K562 (cell line): ENCODE measurements at regions not wholly inside any gene's neighbourhood (a gene's known extent, or its start where the extent isn't known, plus 50 kb on each side); places are given as distances from the start of the nearest gene placed in this dataset.

Experiments used
- CBX1 ChIP-seq: sonication (generic); IDR thresholded peaks from 2 replicates; pipeline ENCODE4 v1.6.1; 2016; ENCODE audit warnings: antibody characterized with exemption, low read depth, mild to moderate bottlenecking
- CREM ChIP-seq: IDR thresholded peaks from 2 replicates; pipeline ENCODE4 v1.6.1; 2014; ENCODE audit warnings: antibody characterized with exemption, low read depth
- EZH2 ChIP-seq: IDR thresholded peaks from 2 replicates; pipeline ENCODE4 v1.6.1; 2012; ENCODE audit warnings: low read depth, mild to moderate bottlenecking, inconsistent platforms, low read length, borderline replicate concordance
- JUN ChIP-seq, 2 experiments: sonication (generic) in 1 of 2; formaldehyde crosslinking in 1 of 2; IDR thresholded peaks; 2 replicates each; pipeline versions ENCODE4 v1.6.1 to v1.8.0; 2012 to 2022; ENCODE audit warnings: borderline replicate concordance in 2 of 2, mild to moderate bottlenecking in 2 of 2, improper control_type of control experiment in 1 of 2, low read depth in 1 of 2, low read length in 1 of 2, missing genetic modification reagents in 1 of 2
- MAFK ChIP-seq: IDR thresholded peaks from 2 replicates; pipeline ENCODE4 v1.6.1; 2011; ENCODE audit warnings: low read length, improper control_type of control experiment
- MAX ChIP-seq: sonication (generic); formaldehyde crosslinking; IDR thresholded peaks from 2 replicates; pipeline ENCODE4 v1.9.0; 2022; ENCODE audit warnings: mild to moderate bottlenecking, missing genetic modification reagents
- MYNN ChIP-seq, 2 experiments: sonication (generic); formaldehyde crosslinking in 1 of 2; IDR thresholded peaks; 2 replicates each; pipeline versions ENCODE4 v1.5.0 to v1.6.1; 2016 to 2020; ENCODE audit warnings: antibody characterized with exemption in 1 of 2, missing genetic modification reagents in 1 of 2
- SIRT6 ChIP-seq: IDR thresholded peaks from one replicate; pipeline ENCODE4 v1.6.1; 2012; ENCODE audit warnings: low read depth, mild to moderate bottlenecking, control low read depth, inconsistent platforms, low read length, moderate library complexity
- SRF ChIP-seq, 2 experiments: fragments of 250-450, 450-650 bp in 1 of 2; sonication (Bioruptor Pico) in 1 of 2; sonication (generic) in 1 of 2; formaldehyde crosslinking; IDR thresholded peaks; 2 replicates each; pipeline versions ENCODE4 v1.5.0 to v1.5.1; 2020 to 2022; ENCODE audit warnings: mild to moderate bottlenecking in 1 of 2, missing genetic modification reagents in 1 of 2
- ZBED1 ChIP-seq: IDR thresholded peaks from 2 replicates; pipeline ENCODE4 v1.6.1; 2014
- ZNF324 ChIP-seq: fragments of 250-450 bp; sonication (Bioruptor Pico); IDR thresholded peaks from 2 replicates; pipeline ENCODE4 v1.4.0; 2020; ENCODE audit warnings: mild to moderate bottlenecking
- ZNF561 ChIP-seq: fragments of 450-650 bp; formaldehyde crosslinking; conservative IDR thresholded peaks from 2 replicates; pipeline ENCODE4 v1.4.0; 2020; ENCODE audit warnings: mild to moderate bottlenecking, moderate library complexity
- TF ChIP-seq, protein P1 (sequence below), 3 experiments: IDR thresholded peaks in 2 of 3; conservative IDR thresholded peaks in 1 of 3; 2 replicates each; pipeline ENCODE4 v1.5.1; 2011 to 2012; ENCODE audit warnings: low read length in 3 of 3, mild to moderate bottlenecking in 3 of 3, control low read depth in 2 of 3, improper control_type of control experiment in 1 of 3, inconsistent platforms in 1 of 3, low read depth in 1 of 3, mixed read lengths in 1 of 3, moderate library complexity in 1 of 3; ENCODE audit not compliant: insufficient read depth in 2 of 3
- TF ChIP-seq, protein P2 (sequence below): fragments of 450-650 bp; formaldehyde crosslinking; IDR thresholded peaks from 2 replicates; pipeline ENCODE4 v1.4.0; 2020; ENCODE audit warnings: mild to moderate bottlenecking, mixed read lengths

- no peak for TF ChIP-seq ZNF561 (CRISPR knock-in tag)
- TF ChIP-seq, protein P1, sequence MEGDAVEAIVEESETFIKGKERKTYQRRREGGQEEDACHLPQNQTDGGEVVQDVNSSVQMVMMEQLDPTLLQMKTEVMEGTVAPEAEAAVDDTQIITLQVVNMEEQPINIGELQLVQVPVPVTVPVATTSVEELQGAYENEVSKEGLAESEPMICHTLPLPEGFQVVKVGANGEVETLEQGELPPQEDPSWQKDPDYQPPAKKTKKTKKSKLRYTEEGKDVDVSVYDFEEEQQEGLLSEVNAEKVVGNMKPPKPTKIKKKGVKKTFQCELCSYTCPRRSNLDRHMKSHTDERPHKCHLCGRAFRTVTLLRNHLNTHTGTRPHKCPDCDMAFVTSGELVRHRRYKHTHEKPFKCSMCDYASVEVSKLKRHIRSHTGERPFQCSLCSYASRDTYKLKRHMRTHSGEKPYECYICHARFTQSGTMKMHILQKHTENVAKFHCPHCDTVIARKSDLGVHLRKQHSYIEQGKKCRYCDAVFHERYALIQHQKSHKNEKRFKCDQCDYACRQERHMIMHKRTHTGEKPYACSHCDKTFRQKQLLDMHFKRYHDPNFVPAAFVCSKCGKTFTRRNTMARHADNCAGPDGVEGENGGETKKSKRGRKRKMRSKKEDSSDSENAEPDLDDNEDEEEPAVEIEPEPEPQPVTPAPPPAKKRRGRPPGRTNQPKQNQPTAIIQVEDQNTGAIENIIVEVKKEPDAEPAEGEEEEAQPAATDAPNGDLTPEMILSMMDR (IDR thresholded peaks at IDR 0.05 in 2 of 3, conservative IDR thresholded peaks at IDR 0.05 in 1 of 3; ENCODE audit: insufficient read depth in 2 of 3, low read depth in 1 of 3, low read length in 3 of 3): no peak
- TF ChIP-seq MAX (CRISPR knock-in tag): no peak
- TF ChIP-seq ZNF324 (CRISPR knock-in tag): no peak
- TF ChIP-seq SIRT6: no peak
- no peak for TF ChIP-seq ZBED1
- no peak for TF ChIP-seq MYNN (IDR thresholded peaks at IDR 0.05)
- no peak for TF ChIP-seq MYNN (CRISPR knock-in tag; IDR thresholded peaks at IDR 0.05)
- TF ChIP-seq EZH2: no peak
- TF ChIP-seq CREM: no peak
- TF ChIP-seq SRF (CRISPR knock-in tag; IDR thresholded peaks at IDR 0.05): no peak
- TF ChIP-seq, protein P2, sequence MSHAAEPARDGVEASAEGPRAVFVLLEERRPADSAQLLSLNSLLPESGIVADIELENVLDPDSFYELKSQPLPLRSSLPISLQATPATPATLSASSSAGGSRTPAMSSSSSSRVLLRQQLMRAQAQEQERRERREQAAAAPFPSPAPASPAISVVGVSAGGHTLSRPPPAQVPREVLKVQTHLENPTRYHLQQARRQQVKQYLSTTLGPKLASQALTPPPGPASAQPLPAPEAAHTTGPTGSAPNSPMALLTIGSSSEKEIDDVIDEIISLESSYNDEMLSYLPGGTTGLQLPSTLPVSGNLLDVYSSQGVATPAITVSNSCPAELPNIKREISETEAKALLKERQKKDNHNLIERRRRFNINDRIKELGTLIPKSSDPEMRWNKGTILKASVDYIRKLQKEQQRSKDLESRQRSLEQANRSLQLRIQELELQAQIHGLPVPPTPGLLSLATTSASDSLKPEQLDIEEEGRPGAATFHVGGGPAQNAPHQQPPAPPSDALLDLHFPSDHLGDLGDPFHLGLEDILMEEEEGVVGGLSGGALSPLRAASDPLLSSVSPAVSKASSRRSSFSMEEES (CRISPR knock-in tag): no peak
- TF ChIP-seq JUN (IDR thresholded peaks at IDR 0.05; ENCODE audit: borderline replicate concordance, low read depth, low read length): no peak
- no peak for TF ChIP-seq JUN (CRISPR knock-in tag; IDR thresholded peaks at IDR 0.05; ENCODE audit: borderline replicate concordance)
- no peak for TF ChIP-seq MAFK
- TF ChIP-seq CBX1: no peak
Observed at GRCh38 chr15:31264559-31265089, 62.0 kb upstream of the KLF13 start.
